ENCODE measurements at regions not wholly inside any gene's neighbourhood (a gene's known extent, or its start where the extent isn't known, plus 50 kb on each side); places are given as distances from the start of the nearest gene placed in this dataset.

- TF ChIP-seq USF1 (IDR thresholded peaks at IDR 0.05; ENCODE audit: borderline replicate concordance, low read depth) (no peak), MEF2A (IDR thresholded peaks at IDR 0.05; ENCODE audit: borderline replicate concordance, low read depth) (no peak), JUND (IDR thresholded peaks at IDR 0.05) (no peak)
Observed at GRCh38 chr3:75118779-75119178, 504.3 kb upstream of the CNTN3 start (continued).

GRCh38 chr3:75126556-75126955 is 512.1 kb upstream of the CNTN3 start:
- H3K4me1 ChIP-seq (ENCODE audit: control insufficient read depth in 1 of 2, insufficient read depth in 2 of 2, low read depth in 1 of 2, low read length in 1 of 2): no peaks in the 10 kb centered on the region
- TF ChIP-seq USF1 (IDR thresholded peaks at IDR 0.05; ENCODE audit: borderline replicate concordance, low read depth): no peak
- no peak for TF ChIP-seq EZH2phosphoT487 (IDR thresholded peaks at IDR 0.05; ENCODE audit: borderline replicate concordance, low read depth)
- TF ChIP-seq ELF1 (IDR thresholded peaks at IDR 0.05): no peak
- TF ChIP-seq PBX3 (IDR thresholded peaks at IDR 0.05): no peak
- TF ChIP-seq MAX (IDR thresholded peaks at IDR 0.05; ENCODE audit: low read depth): no peak
- no peak for TF ChIP-seq SIN3A (IDR thresholded peaks at IDR 0.05; ENCODE audit: borderline replicate concordance, low read depth, low read length)
- TF ChIP-seq FOSL2 (IDR thresholded peaks at IDR 0.05; ENCODE audit: borderline replicate concordance, low read depth): no peak
- no peak for TF ChIP-seq TEAD4 (IDR thresholded peaks at IDR 0.05; ENCODE audit: borderline replicate concordance, insufficient read depth)
- TF ChIP-seq TCF12 (IDR thresholded peaks at IDR 0.05): no peak
- no peak for TF ChIP-seq RFX5 (IDR thresholded peaks at IDR 0.05; ENCODE audit: low read length)
- TF ChIP-seq SMC3 (IDR thresholded peaks at IDR 0.05; ENCODE audit: low read depth, low read length): no peak
- no peak for TF ChIP-seq IRF3 (IDR thresholded peaks at IDR 0.05; ENCODE audit: low read depth, low read length)
- H3K36me3 ChIP-seq (replicated peaks in 1 of 2; ENCODE audit: control insufficient read depth in 1 of 2, insufficient read depth in 2 of 2, low read length in 1 of 2): no peaks in the 10 kb centered on the region
- H2AFZ ChIP-seq (ENCODE audit: low read depth): no peak overlapping the region
- H3K27me3 ChIP-seq (ENCODE audit: insufficient read depth): no peaks in the 10 kb centered on the region
- H3K4me3 ChIP-seq (ENCODE audit: low read depth in 2 of 2, low read length in 1 of 2): no peak overlapping the region
- no peak overlapping the region for H3K27ac ChIP-seq (ENCODE audit: low read depth in 2 of 2, low read length in 1 of 2)
- ChIA-PET CTCF (no interaction called here), POLR2A (no interaction called here)
- H3K79me2 ChIP-seq (ENCODE audit: insufficient read depth): no peaks in the 10 kb centered on the region
- no peaks in the 10 kb centered on the region for H3K9me2 ChIP-seq
- no peaks in the 10 kb centered on the region for H4K20me1 ChIP-seq (ENCODE audit: insufficient read depth)
- no peaks in the 10 kb centered on the region for H3F3A ChIP-seq (replicated peaks; ENCODE audit: insufficient read depth)
- no peak for DNase-seq
- H3K9ac ChIP-seq: no peak overlapping the region
- no peaks in the 10 kb centered on the region for H3K9me3 ChIP-seq
- H3K4me2 ChIP-seq: no peak overlapping the region
